ENCODE measurements at regions not wholly inside any gene's neighbourhood (a gene's known extent, or its start where the extent isn't known, plus 50 kb on each side); places are given as distances from the start of the nearest gene placed in this dataset.

GRCh38 chr2:88254437-88255091 is 84.4 kb downstream of the THNSL2 start:
- TF ChIP-seq CTCF (conservative IDR thresholded peaks at IDR 0.05 in 1 of 2, IDR thresholded peaks at IDR 0.05 in 1 of 2; ENCODE audit: low read depth in 1 of 2, low read length in 2 of 2) (no peak), EZH2 (IDR thresholded peaks at IDR 0.05; ENCODE audit: low read length, missing control alignments) (no peak)
